ENCODE measurements at regions not wholly inside any gene's neighbourhood (a gene's known extent, or its start where the extent isn't known, plus 50 kb on each side); places are given as distances from the start of the nearest gene placed in this dataset.

GRCh38 chr10:44779511-44779910 lies 131.6 kb upstream of the TMEM72 start:
- TF ChIP-seq, protein P1, sequence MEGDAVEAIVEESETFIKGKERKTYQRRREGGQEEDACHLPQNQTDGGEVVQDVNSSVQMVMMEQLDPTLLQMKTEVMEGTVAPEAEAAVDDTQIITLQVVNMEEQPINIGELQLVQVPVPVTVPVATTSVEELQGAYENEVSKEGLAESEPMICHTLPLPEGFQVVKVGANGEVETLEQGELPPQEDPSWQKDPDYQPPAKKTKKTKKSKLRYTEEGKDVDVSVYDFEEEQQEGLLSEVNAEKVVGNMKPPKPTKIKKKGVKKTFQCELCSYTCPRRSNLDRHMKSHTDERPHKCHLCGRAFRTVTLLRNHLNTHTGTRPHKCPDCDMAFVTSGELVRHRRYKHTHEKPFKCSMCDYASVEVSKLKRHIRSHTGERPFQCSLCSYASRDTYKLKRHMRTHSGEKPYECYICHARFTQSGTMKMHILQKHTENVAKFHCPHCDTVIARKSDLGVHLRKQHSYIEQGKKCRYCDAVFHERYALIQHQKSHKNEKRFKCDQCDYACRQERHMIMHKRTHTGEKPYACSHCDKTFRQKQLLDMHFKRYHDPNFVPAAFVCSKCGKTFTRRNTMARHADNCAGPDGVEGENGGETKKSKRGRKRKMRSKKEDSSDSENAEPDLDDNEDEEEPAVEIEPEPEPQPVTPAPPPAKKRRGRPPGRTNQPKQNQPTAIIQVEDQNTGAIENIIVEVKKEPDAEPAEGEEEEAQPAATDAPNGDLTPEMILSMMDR (IDR thresholded peaks at IDR 0.05): no peak
- TF ChIP-seq EZH2 (IDR thresholded peaks at IDR 0.05; ENCODE audit: borderline replicate concordance, insufficient read depth, low read depth, low read length, poor library complexity, severe bottlenecking): no peak

All from B cell (primary cell).